ENCODE measurements at regions not wholly inside any gene's neighbourhood (a gene's known extent, or its start where the extent isn't known, plus 50 kb on each side); places are given as distances from the start of the nearest gene placed in this dataset.

- Histone ChIP-seq H3K4me1 (no peaks in the 10 kb centered on the region), H3K36me3 (no peaks in the 10 kb centered on the region), H3K27me3 (no peaks in the 10 kb centered on the region), H3K9me3 (peaks cover 0 to 3% (median 0%) of the 10 kb centered on the region in 4 donors), H3K27ac (no peak overlapping the region), H3K4me3 (no peak overlapping the region)
- DNase-seq = no peak
- TF ChIP-seq CTCF (IDR thresholded peaks at IDR 0.05) (no peak), POLR2A (IDR thresholded peaks at IDR 0.05) (no peak)
Observed at GRCh38 chr12:126204326-126204725, 1139.1 kb downstream of the AACS start.

GRCh38 chr12:126210026-126210425 lies 1144.8 kb downstream of the AACS start:
- no peaks in the 10 kb centered on the region for H3K36me3 ChIP-seq
- no peaks in the 10 kb centered on the region for H3K9me3 ChIP-seq
- TF ChIP-seq POLR2A (IDR thresholded peaks at IDR 0.05) (no peak), CTCF (IDR thresholded peaks at IDR 0.05) (no peak)
- H3K27ac ChIP-seq = no peak overlapping the region
- H3K4me1 ChIP-seq = no peaks in the 10 kb centered on the region
- no peak overlapping the region for H3K4me3 ChIP-seq
- DNase-seq = no peak
- no peaks in the 10 kb centered on the region for H3K27me3 ChIP-seq

GRCh38 chr12:126210448-126210847 lies 1145.2 kb downstream of the AACS start:
- H3K4me3 ChIP-seq = no peak overlapping the region
- TF ChIP-seq POLR2A (IDR thresholded peaks at IDR 0.05) = no peak
- TF ChIP-seq CTCF (IDR thresholded peaks at IDR 0.05) = no peak
- no peak for DNase-seq
- no peaks in the 10 kb centered on the region for H3K4me1 ChIP-seq
- no peaks in the 10 kb centered on the region for H3K9me3 ChIP-seq
- H3K27me3 ChIP-seq = no peaks in the 10 kb centered on the region
- H3K27ac ChIP-seq = no peak overlapping the region
- H3K36me3 ChIP-seq = no peaks in the 10 kb centered on the region

GRCh38 chr12:126212824-126213223 lies 1147.6 kb downstream of the AACS start:
- H3K36me3 ChIP-seq = no peaks in the 10 kb centered on the region
- DNase-seq = no peak
- H3K9me3 ChIP-seq = no peaks in the 10 kb centered on the region
- no peak for TF ChIP-seq CTCF (IDR thresholded peaks at IDR 0.05)
- no peak for TF ChIP-seq POLR2A (IDR thresholded peaks at IDR 0.05)
- no peak overlapping the region for H3K27ac ChIP-seq
- H3K4me1 ChIP-seq = no peaks in the 10 kb centered on the region
- no peak overlapping the region for H3K4me3 ChIP-seq
- H3K27me3 ChIP-seq = no peaks in the 10 kb centered on the region

- no peak for TF ChIP-seq POLR2A (IDR thresholded peaks at IDR 0.05)
- no peak for TF ChIP-seq CTCF (IDR thresholded peaks at IDR 0.05)
- no peak overlapping the region for H3K4me3 ChIP-seq
- H3K9me3 ChIP-seq = peaks cover 0 to 5% (median 0%) of the 10 kb centered on the region in 4 donors
- no peak overlapping the region for H3K27ac ChIP-seq
- H3K36me3 ChIP-seq = no peaks in the 10 kb centered on the region
- no peaks in the 10 kb centered on the region for H3K4me1 ChIP-seq
- no peaks in the 10 kb centered on the region for H3K27me3 ChIP-seq
- DNase-seq = no peak
Observed at GRCh38 chr12:126218697-126219096, 1153.5 kb downstream of the AACS start.

- no peaks in the 10 kb centered on the region for H3K36me3 ChIP-seq
- no peaks in the 10 kb centered on the region for H3K4me1 ChIP-seq
- no peak for DNase-seq
- no peaks in the 10 kb centered on the region for H3K27me3 ChIP-seq
- H3K27ac ChIP-seq = no peak overlapping the region
- no peak overlapping the region for H3K4me3 ChIP-seq
- TF ChIP-seq CTCF (IDR thresholded peaks at IDR 0.05) = no peak
- TF ChIP-seq POLR2A (IDR thresholded peaks at IDR 0.05) = no peak
- H3K9me3 ChIP-seq = peaks cover 0 to 5% (median 0%) of the 10 kb centered on the region in 4 donors
Observed at GRCh38 chr12:126219139-126219538, 1153.9 kb downstream of the AACS start.
